ENCODE measurements at regions not wholly inside any gene's neighbourhood (a gene's known extent, or its start where the extent isn't known, plus 50 kb on each side); places are given as distances from the start of the nearest gene placed in this dataset.
A peak's percentile ranks its signal among the peaks of the same experiment; 100 is the strongest.

- peak in 1 of 2 experiments; percentile 16 for DNase-seq (ENCODE audit: low read depth in 2 of 2)
Measured at GRCh38 chr3:10702961-10703740, 112.9 kb upstream of the SLC6A11 start.

DNA sequence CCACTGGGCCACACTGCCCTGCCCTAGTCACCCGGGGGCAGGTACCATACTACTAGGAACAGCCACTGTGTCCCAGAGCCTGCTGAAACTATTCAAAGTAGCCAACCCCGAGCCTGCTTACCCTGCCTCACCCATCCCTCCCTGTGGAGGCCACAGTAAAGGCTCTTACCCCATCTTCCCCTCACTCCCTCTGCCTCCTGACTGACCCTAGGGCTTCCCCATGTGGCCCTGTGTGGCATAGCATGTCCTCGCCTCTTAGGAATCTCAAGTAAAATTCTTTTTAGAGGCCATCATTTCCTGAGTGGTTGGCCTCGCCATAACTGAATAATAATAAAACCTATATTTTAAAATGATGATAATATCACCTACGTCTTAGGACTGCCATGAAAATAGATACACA is 112.2 kb upstream of the SLC6A11 start:
- no peak for DNase-seq (ENCODE audit: low read depth in 2 of 2)

GRCh38 chr3:10706156-10706739 is 109.8 kb upstream of the SLC6A11 start:
- DNase-seq (ENCODE audit: low read depth in 2 of 2): no peak

DNA sequence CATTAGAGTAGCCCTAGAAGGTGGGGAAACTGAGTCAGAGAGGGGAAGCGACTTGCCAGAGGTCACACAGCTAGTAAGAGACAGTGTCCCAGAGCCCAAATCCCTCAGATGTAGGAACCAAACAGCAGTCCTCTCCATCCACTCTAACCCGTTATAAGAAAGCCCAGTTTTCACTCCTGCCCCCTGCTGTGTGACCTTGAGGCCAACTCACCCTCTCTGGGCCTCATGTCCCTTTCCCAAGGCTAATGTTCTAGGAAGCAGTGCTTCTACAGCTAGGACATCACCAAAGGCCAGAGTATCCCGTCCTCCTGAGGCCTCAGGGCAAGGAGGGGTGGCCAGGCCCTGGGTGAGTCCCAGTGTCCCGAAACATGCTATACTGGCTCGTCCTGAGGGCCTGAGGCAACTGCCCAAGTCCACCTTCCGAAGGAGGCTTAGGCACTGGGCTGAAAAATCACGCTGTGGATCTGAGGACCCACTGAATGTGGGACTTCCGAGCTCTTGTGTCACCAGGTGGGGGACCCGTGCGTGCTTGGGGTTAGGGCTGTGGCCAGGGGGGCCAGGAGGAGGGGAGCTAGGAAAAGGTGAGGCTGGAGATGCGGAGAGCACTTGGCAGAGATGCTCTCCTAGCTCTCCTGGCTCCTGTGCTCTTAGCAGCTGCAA is 109.2 kb upstream of the SLC6A11 start:
- DNase-seq (ENCODE audit: low read depth in 2 of 2): no peak

- DNase-seq (ENCODE audit: low read depth in 2 of 2): no peak
Measured at GRCh38 chr3:10707400-10708215, 108.4 kb upstream of the SLC6A11 start.

- no peak for DNase-seq (ENCODE audit: low read depth in 2 of 2)
Measured at GRCh38 chr3:10708216-10708893, 107.7 kb upstream of the SLC6A11 start.

- DNase-seq (ENCODE audit: low read depth in 2 of 2): no peak
Measured at GRCh38 chr3:10709110-10709781, 106.8 kb upstream of the SLC6A11 start.

DNA sequence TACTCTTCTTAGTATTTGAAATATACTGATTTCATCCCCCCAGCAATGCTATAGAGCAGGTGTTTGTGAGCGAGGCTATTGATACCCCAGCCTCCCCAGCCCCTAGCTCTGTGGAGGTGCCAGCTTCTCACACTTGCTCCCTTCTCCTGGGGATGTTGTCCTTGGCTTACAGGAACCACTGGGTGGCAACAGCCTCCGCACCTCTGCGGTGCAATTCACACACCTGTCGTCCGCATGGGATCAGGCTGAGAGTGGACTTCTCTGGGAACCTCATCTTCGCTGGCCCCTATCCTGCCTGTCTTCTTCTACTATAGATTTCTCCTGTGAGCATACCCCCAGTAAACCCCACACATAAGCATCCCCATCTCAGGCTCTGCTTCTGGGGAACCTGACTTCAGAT is 103.9 kb upstream of the SLC6A11 start:
- no peak for DNase-seq (ENCODE audit: low read depth in 2 of 2)

GRCh38 chr3:10713656-10714055 is 102.4 kb upstream of the SLC6A11 start:
- no peak for DNase-seq (ENCODE audit: low read depth in 2 of 2)

- DNase-seq (ENCODE audit: low read depth in 2 of 2): no peak
Measured at GRCh38 chr3:10715886-10716285, 100.1 kb upstream of the SLC6A11 start.

DNA sequence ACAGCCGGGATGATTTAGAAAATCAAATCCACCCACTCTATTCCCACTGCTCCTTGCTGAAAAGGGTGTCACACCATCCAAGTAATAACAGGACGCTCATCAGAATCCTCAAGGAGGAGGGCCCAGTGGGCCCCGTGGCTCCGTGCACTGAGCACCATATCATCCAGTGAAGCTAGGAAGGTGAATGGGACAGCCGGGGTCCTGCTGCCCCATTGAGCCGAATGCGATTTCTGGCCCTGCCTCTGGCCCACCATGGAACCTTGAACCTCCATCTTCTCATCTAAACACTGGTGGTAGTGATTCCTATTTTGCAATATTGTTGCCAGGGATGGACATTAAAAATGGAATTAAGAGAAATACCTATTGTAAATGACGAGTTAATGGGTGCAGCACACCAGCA is 99.1 kb upstream of the SLC6A11 start:
- no peak for DNase-seq (ENCODE audit: low read depth in 2 of 2)

DNA sequence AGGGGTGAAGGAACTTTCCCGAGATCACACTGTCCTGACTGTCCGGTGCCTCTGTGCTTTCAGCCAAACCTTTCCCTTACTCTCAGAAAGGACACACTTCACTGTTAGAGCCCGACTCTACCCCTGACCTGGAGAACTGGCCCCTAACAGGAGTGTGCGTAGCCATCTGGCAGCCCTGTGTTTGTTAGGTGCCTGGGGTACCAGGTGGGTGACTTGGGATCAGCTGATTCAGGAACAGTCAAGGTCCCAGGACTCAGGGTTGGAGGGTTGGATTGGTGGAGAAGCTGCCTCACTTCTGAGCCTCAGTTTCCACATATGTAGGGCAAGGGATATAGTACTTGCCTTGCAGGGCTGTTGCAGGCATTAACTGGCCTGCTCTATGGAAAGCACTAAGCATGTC is 98.3 kb upstream of the SLC6A11 start:
- no peak for DNase-seq (ENCODE audit: low read depth in 2 of 2)

DNA sequence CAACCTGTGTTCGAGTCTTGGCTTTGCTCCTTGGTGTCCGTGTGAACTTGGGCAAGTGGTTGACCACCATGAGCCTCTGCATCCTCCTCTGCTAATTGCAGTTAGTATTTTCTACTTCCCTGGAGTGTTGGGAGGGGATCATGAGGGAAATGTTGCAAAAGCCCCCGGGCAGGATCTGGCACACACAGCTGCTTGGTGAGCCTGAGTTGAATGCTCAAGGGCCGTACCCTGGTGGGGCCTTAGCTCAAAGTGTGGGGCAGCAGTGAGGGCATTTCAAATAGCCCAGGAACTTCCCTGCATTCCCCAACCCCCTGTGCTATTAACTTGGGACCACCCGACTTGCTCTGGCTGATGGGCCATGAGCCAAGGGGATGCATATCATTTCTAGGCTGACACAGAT is 94.9 kb upstream of the SLC6A11 start:
- DNase-seq (ENCODE audit: low read depth in 2 of 2): no peak

- no peak for DNase-seq (ENCODE audit: low read depth in 2 of 2)
Measured at GRCh38 chr3:10722911-10723310, 93.1 kb upstream of the SLC6A11 start.

DNA sequence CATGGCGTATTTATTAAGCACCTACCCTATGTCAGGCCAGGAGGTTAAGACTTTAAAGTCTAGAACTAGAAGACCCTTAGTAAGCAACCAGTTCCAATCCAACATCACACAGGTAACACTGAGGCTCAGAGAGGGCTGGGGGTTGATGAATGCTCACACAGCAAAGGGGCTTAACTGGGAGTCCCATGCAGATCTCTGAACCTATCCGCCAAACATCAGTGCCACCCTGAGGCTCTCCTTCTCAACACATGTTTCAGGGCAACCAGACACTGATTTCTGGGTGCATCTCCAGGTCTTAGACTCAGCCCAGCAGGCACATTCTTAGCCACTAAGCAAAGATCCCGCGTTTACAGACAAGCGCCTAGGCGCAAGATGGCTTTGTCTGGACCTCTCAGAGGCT is 92.0 kb upstream of the SLC6A11 start:
- DNase-seq (ENCODE audit: low read depth in 2 of 2): no peak

DNA sequence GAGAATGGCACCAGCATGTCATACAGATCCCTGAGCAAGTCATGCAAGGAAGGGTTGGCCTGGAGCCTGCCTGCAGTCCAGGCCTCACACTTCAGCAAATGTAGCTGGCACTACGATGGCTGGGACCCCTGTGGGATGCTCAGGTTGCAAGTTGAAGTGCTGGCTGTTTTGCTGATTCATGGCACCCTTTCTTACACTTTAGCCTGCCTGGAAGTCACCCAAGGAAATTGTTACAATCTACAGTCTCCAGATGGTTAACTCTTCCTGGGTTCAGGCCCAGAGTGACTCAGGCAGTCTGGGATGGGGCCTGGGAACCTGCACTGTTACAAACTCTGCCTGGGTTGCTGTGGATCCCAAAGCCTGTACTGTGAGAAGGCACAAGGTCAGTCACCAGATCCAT is 91.0 kb upstream of the SLC6A11 start:
- no peak for DNase-seq (ENCODE audit: low read depth in 2 of 2)

DNA sequence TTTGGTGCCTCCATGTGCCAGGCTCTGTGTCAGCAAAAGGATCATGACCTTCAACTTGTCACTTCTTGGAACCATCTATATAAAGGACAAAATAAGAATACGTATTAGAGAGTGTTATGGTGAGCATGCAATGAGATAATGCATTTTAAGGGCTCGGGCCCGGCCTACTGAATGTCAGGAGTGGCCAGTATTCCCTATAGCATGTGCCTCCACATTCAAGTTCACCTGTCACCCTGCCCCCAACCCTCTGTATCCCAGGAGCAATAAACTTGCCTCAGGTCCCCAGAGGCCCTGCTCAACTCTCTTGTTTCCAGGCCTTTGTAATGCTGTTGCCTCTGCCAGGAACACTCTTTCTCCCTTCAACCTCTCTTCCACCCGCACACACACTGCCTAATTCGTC is 90.2 kb upstream of the SLC6A11 start:
- no peak for DNase-seq (ENCODE audit: low read depth in 2 of 2)

DNA sequence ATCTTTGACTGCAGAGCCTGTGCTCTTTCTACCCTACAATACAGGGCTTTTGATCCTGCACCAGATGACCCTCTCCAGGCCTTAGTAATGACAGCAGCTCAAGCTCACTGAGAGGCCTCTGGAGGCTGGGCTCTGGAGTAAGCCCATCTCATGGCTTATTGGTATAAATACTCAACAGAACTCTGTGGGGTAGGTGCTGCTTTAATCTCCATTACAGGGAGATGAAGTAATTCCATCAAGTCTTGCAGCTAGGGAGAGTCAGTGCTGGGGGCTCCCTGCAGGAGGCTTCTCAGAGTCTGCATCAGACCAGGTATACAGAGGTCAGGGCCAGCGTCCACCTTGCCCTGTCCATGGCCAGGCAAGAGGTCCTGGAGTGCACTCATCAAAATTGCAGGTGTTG is 89.2 kb upstream of the SLC6A11 start:
- DNase-seq (ENCODE audit: low read depth in 2 of 2): no peak

DNA sequence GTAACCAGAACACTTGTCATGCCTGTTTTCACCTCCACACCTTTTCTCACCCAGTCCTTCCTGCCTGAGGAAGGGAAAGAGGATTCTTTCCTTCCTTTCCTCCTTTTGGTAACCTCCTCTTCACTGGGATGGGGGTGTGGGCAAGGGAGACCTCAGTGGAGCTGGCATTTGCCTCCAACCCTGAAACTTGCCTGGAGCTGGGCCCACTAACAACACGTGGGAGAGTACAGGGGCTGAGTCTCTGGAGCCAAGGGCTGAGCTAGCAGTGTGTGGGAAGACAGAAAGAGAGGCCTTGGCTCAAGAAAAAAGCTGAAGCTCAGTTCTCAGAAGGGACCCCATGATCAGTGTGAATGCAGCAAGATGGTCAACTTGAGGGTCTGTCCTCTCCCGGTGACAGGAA is 86.6 kb upstream of the SLC6A11 start:
- DNase-seq (ENCODE audit: low read depth in 2 of 2): no peak

DNA sequence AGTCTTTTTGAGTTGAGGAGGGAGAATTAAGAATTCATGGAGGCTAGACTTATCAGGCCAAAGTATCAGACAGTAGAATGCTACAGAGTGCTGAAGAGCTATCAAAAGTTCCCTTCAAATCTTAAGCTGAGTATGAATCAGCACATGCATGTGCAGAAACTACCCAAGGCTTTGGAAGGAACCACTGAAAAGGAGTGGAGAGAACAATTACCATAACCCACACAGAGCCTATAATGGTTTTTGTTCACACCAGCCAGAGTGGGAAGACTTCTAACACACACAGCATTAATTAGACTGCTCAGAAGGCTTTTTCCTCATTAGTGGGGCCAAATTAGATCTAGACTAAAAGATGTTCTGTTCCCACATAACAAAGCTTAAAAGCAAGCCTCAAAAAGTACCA is 83.7 kb upstream of the SLC6A11 start:
- no peak for DNase-seq (ENCODE audit: low read depth in 2 of 2)

DNA sequence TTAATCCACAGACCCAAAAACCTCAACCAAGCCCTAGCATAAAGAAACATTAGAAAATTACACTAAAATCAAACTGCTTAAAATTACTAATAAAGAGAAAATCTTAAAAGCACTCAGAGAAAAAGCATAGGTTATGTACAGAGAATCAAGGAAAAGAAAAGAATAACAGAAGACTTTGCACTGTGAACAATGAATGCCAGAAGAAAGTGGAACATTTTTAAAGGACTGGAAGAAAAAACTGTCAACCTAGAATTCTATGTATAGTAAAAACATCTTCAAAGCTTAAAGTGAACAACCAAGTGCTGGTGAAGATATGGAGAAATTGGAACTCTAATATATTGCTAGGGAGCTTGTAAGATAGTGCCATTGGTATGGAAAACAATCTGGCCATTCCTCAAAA is 82.7 kb upstream of the SLC6A11 start:
- DNase-seq (ENCODE audit: low read depth in 2 of 2): no peak
